IMR-90 (cell line): ENCODE measurements at regions not wholly inside any gene's neighbourhood (a gene's known extent, or its start where the extent isn't known, plus 50 kb on each side); places are given as distances from the start of the nearest gene placed in this dataset.

ENCODE experiments used
- ATAC-seq: fragments of 200-7000 bp; cut with Tn5 transposase; 2 replicates; pipeline ENCODE4 v1.9.1; 2020; ENCODE audit warnings: low read depth, mild to moderate bottlenecking, moderate library complexity
- BruUV-seq: library from RNA; stranded (reverse); fragments of 400-500 nt; replicated peaks from 2 replicates; lab custom pipeline; 2021; lab: Mats Ljungman, UMichigan
- CTCF ChIA-PET: fragments of 300-600 bp; formaldehyde crosslinking; extraction: SDS; loops from one replicate; lab custom pipeline; 2021; ENCODE audit warnings: antibody characterized with exemption; lab: Yijun Ruan, JAX
- POLR2A ChIA-PET: fragments of 300-600 bp; sonication (Branson Sonifier 250); formaldehyde crosslinking; loops from one replicate; lab custom pipeline; 2022; ENCODE audit warnings: antibody characterized with exemption; ENCODE audit not compliant: unreplicated experiment; lab: Charles Lee
- DNase-seq: peaks from one replicate; pipeline ENCODE4 v3.0.0; 2013
- H2AFZ ChIP-seq: replicated peaks from 2 replicates; pipeline ENCODE3; 2013; ENCODE audit warnings: low read length, mild to moderate bottlenecking; ENCODE audit not compliant: poor library complexity
- H2AK5ac ChIP-seq: 2 replicates; pipeline ENCODE4 v1.6.1; 2013; ENCODE audit warnings: low read depth, low read length, inconsistent platforms
- H2AK9ac ChIP-seq: replicated peaks from 2 replicates; pipeline ENCODE3; 2013; ENCODE audit warnings: mild to moderate bottlenecking, low read depth, low read length, moderate library complexity; ENCODE audit not compliant: poor library complexity
- H2BK120ac ChIP-seq: 2 replicates; pipeline ENCODE4 v1.6.1; 2013; ENCODE audit warnings: low read depth, low read length, inconsistent platforms
- H2BK15ac ChIP-seq: 3 replicates; pipeline ENCODE4 v1.6.1; 2013; ENCODE audit warnings: low read depth, low read length, inconsistent platforms
- H2BK20ac ChIP-seq: 2 replicates; pipeline ENCODE4 v1.6.1; 2013; ENCODE audit warnings: low read depth, mild to moderate bottlenecking, inconsistent platforms, low read length, moderate library complexity
- H2BK5ac ChIP-seq: 2 replicates; pipeline ENCODE4 v1.6.1; 2013; ENCODE audit warnings: mild to moderate bottlenecking, low read depth, low read length, inconsistent platforms; ENCODE audit not compliant: poor library complexity, severe bottlenecking
- H3K14ac ChIP-seq: replicated peaks from 2 replicates; pipeline ENCODE4 v1.6.1; 2013; ENCODE audit warnings: low read depth, low read length, inconsistent platforms
- H3K18ac ChIP-seq: 2 replicates; pipeline ENCODE4 v1.6.1; 2013; ENCODE audit warnings: low read depth, low read length, control low read depth
- H3K23ac ChIP-seq: 2 replicates; pipeline ENCODE4 v1.6.1; 2013; ENCODE audit warnings: low read depth, low read length, inconsistent platforms
- H3K27ac ChIP-seq: 2 replicates; pipeline ENCODE4 v1.5.1; 2013; ENCODE audit warnings: mild to moderate bottlenecking, control low read depth, low read length; ENCODE audit not compliant: insufficient read depth
- H3K27me3 ChIP-seq: 2 replicates; pipeline ENCODE4 v1.6.1; 2013; ENCODE audit warnings: low read length; ENCODE audit not compliant: control insufficient read depth, insufficient read depth
- H3K36me3 ChIP-seq: 2 replicates; pipeline ENCODE4 v1.6.1; 2013; ENCODE audit warnings: low read length, mixed read lengths; ENCODE audit not compliant: control insufficient read depth, insufficient read depth
- H3K4ac ChIP-seq: 2 replicates; pipeline ENCODE4 v1.6.1; 2013; ENCODE audit warnings: low read depth, low read length, inconsistent platforms
- H3K4me1 ChIP-seq: 2 replicates; pipeline ENCODE4 v1.6.1; 2013; ENCODE audit warnings: low read length, mixed read lengths; ENCODE audit not compliant: control insufficient read depth, insufficient read depth
- H3K4me2 ChIP-seq: 2 replicates; pipeline ENCODE4 v1.6.1; 2013; ENCODE audit warnings: low read depth, mild to moderate bottlenecking, control low read depth, low read length, moderate library complexity
- H3K4me3 ChIP-seq: 2 replicates; pipeline ENCODE4 v1.5.1; 2013; ENCODE audit warnings: low read depth, mild to moderate bottlenecking, control low read depth, low read length, moderate library complexity; ENCODE audit not compliant: insufficient read depth
- H3K56ac ChIP-seq: 2 replicates; pipeline ENCODE4 v1.6.1; 2013; ENCODE audit warnings: low read length, inconsistent platforms; ENCODE audit not compliant: insufficient read depth; ENCODE audit errors: extremely low read depth
- H3K79me1 ChIP-seq, 2 experiments: 2 replicates each; pipeline ENCODE4 v1.6.1; 2013; ENCODE audit warnings: low read length in 2 of 2, inconsistent platforms in 1 of 2, low read depth in 1 of 2
- H3K9ac ChIP-seq: 2 replicates; pipeline ENCODE4 v1.6.1; 2013; ENCODE audit warnings: low read depth, low read length, control low read depth
- H3K9me1 ChIP-seq: 2 replicates; pipeline ENCODE4 v1.6.1; 2013; ENCODE audit warnings: low read length, inconsistent platforms; ENCODE audit not compliant: insufficient read depth
- H3K9me3 ChIP-seq: 2 replicates; pipeline ENCODE4 v1.6.1; 2013; ENCODE audit warnings: low read length; ENCODE audit not compliant: control insufficient read depth, insufficient read depth
- H4K20me1 ChIP-seq: 2 replicates; pipeline ENCODE4 v1.6.1; 2013; ENCODE audit warnings: low read length, inconsistent platforms; ENCODE audit not compliant: insufficient read depth
- H4K5ac ChIP-seq: 2 replicates; pipeline ENCODE4 v1.6.1; 2013; ENCODE audit warnings: mild to moderate bottlenecking, low read depth, low read length, control low read depth
- H4K8ac ChIP-seq, 2 experiments: 2 replicates each; pipeline ENCODE4 v1.6.1; 2013; ENCODE audit warnings: low read depth in 2 of 2, low read length in 2 of 2, control low read depth in 1 of 2, inconsistent platforms in 1 of 2
- H4K91ac ChIP-seq: 2 replicates; pipeline ENCODE4 v1.6.1; 2013; ENCODE audit warnings: low read depth, low read length, inconsistent platforms; ENCODE audit not compliant: insufficient read depth
- BHLHE40 ChIP-seq: fragments of 150-350 bp; IDR thresholded peaks from 2 replicates; pipeline ENCODE4 v1.6.1; 2016; ENCODE audit warnings: mild to moderate bottlenecking, low read depth, low read length
- CTCF ChIP-seq: conservative IDR thresholded peaks from 2 replicates; pipeline ENCODE4 v1.5.1; 2012; ENCODE audit warnings: mild to moderate bottlenecking, low read depth, low read length, improper control_type of control experiment
- MAFK ChIP-seq: IDR thresholded peaks from 2 replicates; pipeline ENCODE4 v1.6.1; 2012; ENCODE audit warnings: low read depth, low read length, improper control_type of control experiment
- MXI1 ChIP-seq: IDR thresholded peaks from 2 replicates; pipeline ENCODE4 v1.6.1; 2012; ENCODE audit warnings: low read depth, mild to moderate bottlenecking, low read length, moderate library complexity, borderline replicate concordance
- POLR2A ChIP-seq: IDR thresholded peaks from 2 replicates; pipeline ENCODE4 v1.6.1; 2012; ENCODE audit warnings: mild to moderate bottlenecking, low read depth, low read length
- RCOR1 ChIP-seq: IDR thresholded peaks from 2 replicates; pipeline ENCODE4 v1.6.1; 2012; ENCODE audit warnings: mild to moderate bottlenecking, low read length, improper control_type of control experiment; ENCODE audit not compliant: insufficient replicate concordance
- SMC3 ChIP-seq: fragments of 150-350 bp; IDR thresholded peaks from 2 replicates; pipeline ENCODE4 v1.6.1; 2016; ENCODE audit warnings: low read depth, mild to moderate bottlenecking, antibody characterized with exemption, low read length, moderate library complexity
- WGBS, 2 experiments: methylation state at CpG; one replicate each; pipeline versions ENCODE4 v1.1.5 to v1.1.7; 2013; ENCODE audit warnings: missing lambda C conversion rate in 2 of 2; ENCODE audit not compliant: insufficient read length in 1 of 2; ENCODE audit errors: extremely low coverage in 2 of 2; 5-methylcytosine and 5-hydroxymethylcytosine counted together
- dilution Hi-C: fragments of 300-500 bp; cut with HindIII; formaldehyde crosslinking; loops from one replicate; pipeline ENCODE4 v1.14.3; 2018; ENCODE audit warnings: low sequenced_read_pairs; ENCODE audit not compliant: unreplicated experiment
- in situ Hi-C: fragments of 300-500 bp; cut with MboI; formaldehyde crosslinking; loops from 3 replicates; pipeline ENCODE4 v1.14.3; 2019; ENCODE audit warnings: low sequenced_read_pairs, inconsistent platforms, mixed read lengths
- intact Hi-C: fragments of 100-400 bp; cut with micrococcal nuclease; formaldehyde crosslinking; loops from 2 replicates; pipeline ENCODE4 v1.10.0; 2022
- TF ChIP-seq, protein P1 (sequence below): fragments of 150-350 bp; IDR thresholded peaks from 2 replicates; pipeline ENCODE4 v1.6.1; 2017; ENCODE audit warnings: mild to moderate bottlenecking, antibody characterized with exemption, low read length, low read depth

DNA sequence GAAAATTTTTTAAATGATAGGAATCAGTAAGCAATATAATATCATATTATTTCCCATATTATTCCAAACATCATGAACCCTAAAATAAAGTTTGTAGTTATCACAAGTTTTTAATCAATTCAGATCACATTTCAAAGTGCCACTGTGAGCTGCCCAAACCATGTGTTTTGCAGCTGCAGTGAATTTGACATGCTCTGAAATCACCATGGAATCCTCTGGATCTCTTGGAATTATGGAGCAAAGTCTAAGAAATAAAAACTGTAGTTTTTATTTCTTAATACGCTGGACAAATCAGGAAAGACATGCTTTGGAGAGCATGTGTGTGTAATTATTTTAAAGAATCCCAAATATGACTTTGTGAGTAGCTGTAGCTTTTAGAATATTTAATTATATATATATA, 262.7 kb downstream of the ANKRD50 start:
- CTCF ChIA-PET = no interaction called here
- Histone ChIP-seq H3K9me3 (peaks cover 3% of the 10 kb centered on the region; the same call in 1 of the 2 replicates), H4K8ac (peak overlapping the region in 1 of 2 experiments; percentile 72; a peak in 1 of 4 replicates), H3K36me3 (no peaks in the 10 kb centered on the region), H4K91ac (peak overlapping the region; percentile 61; the same call in 1 of the 2 replicates), H2BK5ac (no peak overlapping the region), H2BK15ac (no peak overlapping the region), H3K9ac (no peak overlapping the region), H3K27me3 (no peaks in the 10 kb centered on the region), H3K27ac (no peak overlapping the region), H3K9me1 (no peaks in the 10 kb centered on the region; the same call in 1 of the 2 replicates), H3K23ac (no peak overlapping the region), H3K4me1 (peaks cover 2% of the 10 kb centered on the region; the same call in 1 of the 2 replicates), H4K5ac (no peak overlapping the region), H3K4me2 (no peak overlapping the region), H2BK120ac (peak overlapping the region; percentile 60; the same call in 1 of the 2 replicates), H4K20me1 (no peaks in the 10 kb centered on the region), H3K56ac (no peak overlapping the region), H3K18ac (peak overlapping the region; percentile 42; the same call in 1 of the 2 replicates), H3K4me3 (no peak overlapping the region), H3K79me1 (no peaks in the 10 kb centered on the region), H2AK5ac (no peak overlapping the region; the same call in 1 of the 2 replicates), H2BK20ac (peak overlapping the region; percentile 94; the same call in 1 of the 2 replicates), H3K4ac (no peak overlapping the region), H2AFZ (no peak overlapping the region), H2AK9ac (no peak overlapping the region), H3K14ac (no peak overlapping the region; the same call in 1 of the 2 replicates)
- DNase-seq = no peak
- no TSS peak for BruUV-seq
- POLR2A ChIA-PET = no interaction called here
- dilution Hi-C loops = no loop called here
- TF ChIP-seq RCOR1 = no peak
- TF ChIP-seq, protein P1, sequence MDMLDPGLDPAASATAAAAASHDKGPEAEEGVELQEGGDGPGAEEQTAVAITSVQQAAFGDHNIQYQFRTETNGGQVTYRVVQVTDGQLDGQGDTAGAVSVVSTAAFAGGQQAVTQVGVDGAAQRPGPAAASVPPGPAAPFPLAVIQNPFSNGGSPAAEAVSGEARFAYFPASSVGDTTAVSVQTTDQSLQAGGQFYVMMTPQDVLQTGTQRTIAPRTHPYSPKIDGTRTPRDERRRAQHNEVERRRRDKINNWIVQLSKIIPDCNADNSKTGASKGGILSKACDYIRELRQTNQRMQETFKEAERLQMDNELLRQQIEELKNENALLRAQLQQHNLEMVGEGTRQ = no peak
- TF ChIP-seq CTCF = no peak
- no peak for TF ChIP-seq MAFK
- TF ChIP-seq SMC3 = no peak
- TF ChIP-seq POLR2A = no peak
- TF ChIP-seq BHLHE40 = no peak
- TF ChIP-seq MXI1 = no peak
- in situ Hi-C loops = no loop called here
- no CpG with 5 or more reads among the region's 1 CpG for WGBS, 2 experiments
- intact Hi-C loops = no loop called here
- no peak for ATAC-seq
